Tibial nerve (tissue), 3 donors: ENCODE measurements at regions not wholly inside any gene's neighbourhood (a gene's known extent, or its start where the extent isn't known, plus 50 kb on each side); places are given as distances from the start of the nearest gene placed in this dataset.
"Not testable (repeated sequence)": the region's sequence is repeated elsewhere in the genome, so short reads cannot be mapped to it uniquely, and the experiment has no call there.

Experiments
- POLR2A ChIP-seq, 2 donors: fragments of 450-650 bp; IDR thresholded peaks; one replicate each; pipeline ENCODE4 v1.6.1; 2017; ENCODE audit warnings: antibody characterized with exemption in 2 of 2, mild to moderate bottlenecking in 2 of 2, moderate library complexity in 2 of 2
- TF ChIP-seq, protein P1 (sequence below), 5 experiments: fragments of 200-600 bp in 3 of 5; fragments of 450-650 bp in 2 of 5; sonication (generic) in 3 of 5; IDR thresholded peaks; one replicate each; pipeline ENCODE4 v1.5.1; 2016 to 2019; ENCODE audit warnings: antibody characterized with exemption in 5 of 5, mild to moderate bottlenecking in 3 of 5, moderate library complexity in 2 of 5

DNA sequence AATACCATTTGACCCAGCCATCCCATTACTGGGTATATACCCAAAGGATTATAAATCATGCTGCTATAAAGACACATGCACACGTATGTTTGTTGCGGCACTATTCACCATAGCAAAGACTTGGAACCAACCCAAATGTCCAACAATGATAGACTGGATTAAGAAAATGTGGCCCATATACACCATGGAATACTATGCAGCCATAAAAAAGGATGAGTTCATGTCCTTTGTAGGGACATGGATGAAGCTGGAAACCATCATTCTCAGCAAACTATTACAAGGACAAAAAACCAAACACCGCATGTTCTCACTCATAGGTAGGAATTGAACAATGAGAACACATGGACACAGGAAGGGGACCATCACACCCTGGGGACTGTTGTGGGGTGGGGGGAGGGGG is 66.8 kb upstream of the LHFPL2 start:
- not testable (repeated sequence) for TF ChIP-seq POLR2A (IDR thresholded peaks at IDR 0.05)
- TF ChIP-seq, protein P1, sequence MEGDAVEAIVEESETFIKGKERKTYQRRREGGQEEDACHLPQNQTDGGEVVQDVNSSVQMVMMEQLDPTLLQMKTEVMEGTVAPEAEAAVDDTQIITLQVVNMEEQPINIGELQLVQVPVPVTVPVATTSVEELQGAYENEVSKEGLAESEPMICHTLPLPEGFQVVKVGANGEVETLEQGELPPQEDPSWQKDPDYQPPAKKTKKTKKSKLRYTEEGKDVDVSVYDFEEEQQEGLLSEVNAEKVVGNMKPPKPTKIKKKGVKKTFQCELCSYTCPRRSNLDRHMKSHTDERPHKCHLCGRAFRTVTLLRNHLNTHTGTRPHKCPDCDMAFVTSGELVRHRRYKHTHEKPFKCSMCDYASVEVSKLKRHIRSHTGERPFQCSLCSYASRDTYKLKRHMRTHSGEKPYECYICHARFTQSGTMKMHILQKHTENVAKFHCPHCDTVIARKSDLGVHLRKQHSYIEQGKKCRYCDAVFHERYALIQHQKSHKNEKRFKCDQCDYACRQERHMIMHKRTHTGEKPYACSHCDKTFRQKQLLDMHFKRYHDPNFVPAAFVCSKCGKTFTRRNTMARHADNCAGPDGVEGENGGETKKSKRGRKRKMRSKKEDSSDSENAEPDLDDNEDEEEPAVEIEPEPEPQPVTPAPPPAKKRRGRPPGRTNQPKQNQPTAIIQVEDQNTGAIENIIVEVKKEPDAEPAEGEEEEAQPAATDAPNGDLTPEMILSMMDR (IDR thresholded peaks at IDR 0.05) = not testable (repeated sequence)
